B cell (primary cell): ENCODE measurements at regions not wholly inside any gene's neighbourhood (a gene's known extent, or its start where the extent isn't known, plus 50 kb on each side); places are given as distances from the start of the nearest gene placed in this dataset.

ENCODE experiments used
- CTCF ChIP-seq: fragments of 200-600 bp; IDR thresholded peaks from one replicate; pipeline ENCODE4 v1.8.0; 2022; ENCODE audit warnings: antibody characterized with exemption, mild to moderate bottlenecking
- EZH2 ChIP-seq: IDR thresholded peaks from 2 replicates; pipeline ENCODE4 v1.6.1; 2012; ENCODE audit warnings: borderline replicate concordance, low read depth, mild to moderate bottlenecking, moderate library complexity, low read length; ENCODE audit not compliant: insufficient read depth, poor library complexity, severe bottlenecking

DNA sequence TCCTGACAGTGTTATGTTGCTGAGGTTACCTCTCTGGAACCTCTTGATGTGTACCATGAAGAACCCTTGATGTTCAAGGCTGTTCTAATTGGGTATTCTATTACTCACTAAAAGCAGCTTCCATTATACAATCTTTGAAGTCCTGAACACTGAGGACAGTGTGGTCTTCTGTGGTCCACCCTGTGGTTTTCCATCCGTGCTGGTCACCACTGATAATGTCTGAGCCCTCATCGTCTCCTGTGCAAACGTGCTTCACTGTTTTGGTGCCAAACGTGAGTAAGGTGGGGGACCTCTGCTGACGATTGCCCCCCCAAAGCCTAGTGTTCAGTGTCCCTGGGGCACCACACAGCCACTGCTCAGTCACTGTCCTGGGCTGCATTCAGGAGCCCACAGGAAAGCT, 259.7 kb upstream of the ANKRD55 start:
- no peak for TF ChIP-seq CTCF
- no peak for TF ChIP-seq EZH2
